ENCODE measurements at regions not wholly inside any gene's neighbourhood (a gene's known extent, or its start where the extent isn't known, plus 50 kb on each side); places are given as distances from the start of the nearest gene placed in this dataset.

- FAIRE-seq, result no peak
Measured at GRCh38 chr9:89725271-89725670, 120.5 kb downstream of the GADD45G start.

- FAIRE-seq, result no peak
Measured at GRCh38 chr9:89729954-89730530, 125.2 kb downstream of the GADD45G start.

- no peak for FAIRE-seq
Measured at GRCh38 chr9:89730715-89731114, 125.9 kb downstream of the GADD45G start.

DNA sequence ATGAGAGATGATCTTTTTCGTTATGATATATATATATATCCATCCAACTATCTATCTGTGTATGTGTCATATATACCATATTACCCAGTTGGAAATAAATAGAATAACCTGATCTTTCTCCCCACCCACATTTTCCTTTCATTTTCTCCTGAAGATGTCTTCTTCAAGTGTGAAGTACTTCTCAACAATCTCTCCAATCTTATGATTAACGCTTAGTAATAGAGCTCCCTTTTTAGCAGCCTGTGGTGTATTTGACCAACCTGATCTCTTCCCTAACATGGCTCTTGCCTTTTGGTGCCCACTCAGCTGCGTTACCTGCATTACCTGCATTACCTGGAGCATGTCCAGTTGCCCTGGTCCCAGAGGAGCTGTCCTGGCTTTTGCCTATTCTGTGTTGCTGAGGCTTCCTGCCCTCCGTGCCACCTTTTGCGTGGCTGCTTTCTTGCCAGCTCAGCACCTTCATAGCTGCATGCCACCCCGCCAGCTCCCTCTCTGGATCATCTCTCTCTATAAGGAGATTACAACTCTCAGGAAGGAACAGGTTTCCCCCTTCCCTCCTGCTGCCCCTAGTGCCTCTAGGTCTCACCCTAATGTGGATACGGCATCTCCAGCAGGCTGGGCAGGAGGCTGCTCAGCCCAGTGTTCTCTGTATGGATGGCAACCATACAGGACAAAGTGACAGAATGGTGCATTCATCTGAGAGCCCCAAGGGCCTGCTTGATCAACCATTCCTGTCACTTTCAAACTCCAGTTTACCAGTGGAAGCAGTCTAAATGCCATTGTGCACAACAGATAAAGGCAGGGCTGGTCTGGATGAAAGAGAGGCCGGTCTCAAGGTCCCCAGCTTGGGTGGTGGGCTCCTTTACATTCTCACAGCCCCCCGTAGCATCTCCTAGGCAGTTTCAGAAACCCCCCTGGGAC lies 126.7 kb downstream of the GADD45G start:
- no peak for FAIRE-seq

- no peak for FAIRE-seq
Measured at GRCh38 chr9:89732295-89732938, 127.6 kb downstream of the GADD45G start.

DNA sequence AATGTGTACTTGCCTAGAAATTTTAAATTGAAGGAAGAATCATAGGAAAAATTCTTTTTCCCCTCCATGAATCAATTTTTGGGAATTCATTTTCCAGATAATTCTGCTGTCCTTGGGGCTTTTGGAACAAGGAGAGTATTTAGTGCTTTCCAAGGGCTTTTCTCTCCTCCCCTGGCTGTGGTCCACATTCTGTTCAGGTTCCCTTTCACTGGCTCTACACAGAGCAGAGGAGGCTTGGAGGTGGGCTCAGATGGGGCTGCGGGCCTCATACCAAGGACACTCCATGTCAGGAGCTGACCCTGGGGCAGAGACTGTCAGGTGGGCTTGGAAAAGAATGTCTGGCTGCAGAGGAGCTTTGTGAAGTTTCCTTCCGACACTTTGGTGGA lies 128.1 kb downstream of the GADD45G start:
- no peak for FAIRE-seq

DNA sequence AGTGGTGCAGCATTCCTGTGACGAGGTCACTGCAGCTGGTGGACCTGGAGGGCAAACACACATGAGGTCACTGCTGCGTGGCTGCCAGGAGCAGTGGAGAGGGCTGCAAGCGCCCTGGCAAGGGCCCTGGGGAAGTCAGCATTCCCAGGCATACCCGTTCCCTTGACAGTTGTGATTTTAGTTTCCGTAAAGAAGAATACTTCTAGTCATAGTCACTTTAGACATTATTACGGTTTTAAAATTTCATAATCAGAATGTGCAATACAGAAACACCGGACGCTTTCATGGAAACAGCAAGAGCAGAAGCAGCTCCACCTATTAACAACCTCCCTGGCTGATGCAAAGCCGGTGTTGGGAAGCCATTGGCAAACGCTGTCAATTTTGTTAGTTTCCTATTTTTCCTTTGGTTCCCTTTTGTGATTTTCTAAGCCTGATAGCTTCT lies 129.8 kb downstream of the GADD45G start:
- no peak for FAIRE-seq

- FAIRE-seq, result no peak
Measured at GRCh38 chr9:89738137-89738932, 133.5 kb downstream of the GADD45G start.

DNA sequence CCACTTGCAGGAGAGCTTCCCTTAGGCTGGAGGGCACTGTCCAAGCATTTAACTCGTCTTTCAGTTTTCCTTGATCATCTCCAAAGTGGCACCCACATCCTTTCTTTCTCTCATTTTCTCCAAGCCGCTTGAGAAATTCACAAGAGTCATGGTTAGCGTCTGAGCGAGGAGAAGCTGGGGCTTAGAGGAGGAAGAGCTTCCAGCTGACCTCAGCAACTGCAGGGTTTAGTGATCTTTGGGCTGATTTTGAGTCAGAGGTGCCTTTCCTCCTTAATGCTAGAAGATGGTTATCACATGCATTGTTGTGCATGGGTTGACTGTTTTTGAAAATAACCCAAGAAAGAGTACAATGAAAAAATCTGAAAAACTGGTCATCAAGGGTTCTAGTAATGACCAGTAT lies 134.7 kb downstream of the GADD45G start:
- FAIRE-seq, result no peak

DNA sequence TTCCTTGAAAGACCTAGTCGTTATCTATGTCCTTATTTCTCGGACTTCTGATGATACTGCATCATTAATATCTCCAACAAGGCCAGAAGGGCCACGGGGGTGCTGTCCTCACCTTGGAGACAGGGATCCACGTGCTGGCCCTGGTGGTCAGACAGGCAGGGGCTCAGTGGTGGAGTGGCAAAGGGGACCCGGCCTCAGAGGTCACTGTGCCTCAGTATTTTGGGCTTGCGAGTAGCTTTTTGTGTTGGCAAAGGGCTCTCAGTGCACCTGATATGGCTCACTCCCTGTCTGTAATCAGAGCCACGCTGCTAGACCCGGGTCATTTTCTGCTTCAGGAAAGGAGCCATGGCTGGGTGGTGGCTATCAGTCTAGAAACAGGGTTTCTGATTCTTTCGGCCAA lies 135.1 kb downstream of the GADD45G start:
- FAIRE-seq, result no peak

GRCh38 chr9:89740722-89741121 lies 135.9 kb downstream of the GADD45G start:
- FAIRE-seq, result no peak

GRCh38 chr9:89742660-89743059 lies 137.8 kb downstream of the GADD45G start:
- no peak for FAIRE-seq

DNA sequence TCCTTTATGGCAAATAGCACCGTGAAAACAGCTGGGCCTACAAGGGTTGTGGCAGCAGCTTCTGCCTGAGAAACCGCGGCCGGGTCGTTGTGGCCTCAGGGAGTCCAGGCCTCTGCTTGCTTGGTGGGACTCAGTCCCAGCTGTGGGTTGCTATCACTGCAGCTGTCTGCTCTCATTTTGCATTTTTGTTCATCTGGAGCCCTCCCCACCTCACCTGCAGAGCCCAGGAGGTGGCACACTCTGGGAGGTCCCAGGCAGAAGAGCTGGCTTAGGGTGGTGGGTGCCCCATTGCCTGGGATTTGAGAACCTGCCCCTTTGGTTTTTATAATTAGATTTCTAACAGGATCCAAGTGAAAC lies 138.4 kb downstream of the GADD45G start:
- FAIRE-seq, result no peak

GRCh38 chr9:89743573-89744254 lies 138.9 kb downstream of the GADD45G start:
- no peak for FAIRE-seq

DNA sequence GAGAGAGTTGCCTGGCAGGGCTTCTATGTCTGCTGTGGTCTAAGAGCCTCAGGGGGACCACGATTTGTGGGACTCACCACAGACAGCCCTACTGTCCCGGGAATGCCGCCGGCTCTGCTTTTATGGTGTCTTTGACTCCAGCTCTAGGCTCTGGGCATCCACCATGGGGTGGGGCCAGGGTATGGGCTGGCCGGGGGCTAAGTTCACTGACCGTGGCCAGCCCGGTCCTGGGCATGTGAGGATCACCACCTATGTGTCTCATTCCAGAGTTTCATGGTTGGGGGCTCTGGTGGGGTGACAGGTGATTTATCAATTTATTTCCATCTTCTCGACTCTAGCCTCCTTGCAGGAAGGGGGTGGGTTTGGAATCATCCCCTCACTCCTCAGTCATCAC lies 139.4 kb downstream of the GADD45G start:
- FAIRE-seq, result no peak

DNA sequence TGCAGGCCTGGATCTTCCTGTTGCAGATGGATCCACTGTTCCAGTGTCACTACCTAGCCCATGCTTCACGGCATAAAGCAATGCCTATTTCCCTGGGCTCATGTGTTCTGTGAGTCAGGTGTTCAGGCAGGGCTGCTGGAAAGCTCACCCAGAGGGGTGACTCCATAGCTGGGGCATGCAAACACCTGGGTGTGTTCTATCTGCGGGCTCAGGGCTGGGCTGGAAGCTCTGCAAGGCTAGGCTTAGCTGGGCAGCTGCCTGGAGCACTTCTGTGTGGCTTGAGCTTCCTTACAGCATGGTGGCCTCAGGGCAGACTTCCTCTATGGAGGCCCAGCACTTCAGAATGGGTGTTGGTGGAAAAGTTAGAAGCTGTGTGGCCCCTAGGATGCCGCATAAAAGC lies 139.9 kb downstream of the GADD45G start:
- no peak for FAIRE-seq

- no peak for FAIRE-seq
Measured at GRCh38 chr9:89745601-89746376, 141.0 kb downstream of the GADD45G start.

- no peak for FAIRE-seq
Measured at GRCh38 chr9:89746385-89747116, 141.7 kb downstream of the GADD45G start.

DNA sequence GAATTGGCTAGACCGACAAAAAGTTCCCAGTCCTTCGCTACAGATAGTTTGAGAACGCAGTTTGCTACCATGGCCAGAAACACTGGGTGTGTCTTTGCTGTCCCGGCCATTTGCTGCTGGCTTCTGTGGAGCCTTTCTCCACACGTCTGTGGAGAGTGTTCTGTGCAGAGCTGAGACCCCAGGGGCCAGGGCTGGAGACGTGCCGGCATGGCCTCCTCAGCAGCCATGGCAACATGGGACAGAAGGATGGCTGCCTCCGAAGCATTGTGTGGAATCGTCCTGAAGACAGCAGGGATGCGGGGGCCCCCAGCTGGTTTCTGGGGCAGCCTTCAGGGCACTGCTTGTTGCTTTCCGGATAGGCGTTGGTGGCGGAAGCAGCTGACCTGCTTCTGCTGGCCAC lies 142.8 kb downstream of the GADD45G start:
- no peak for FAIRE-seq

DNA sequence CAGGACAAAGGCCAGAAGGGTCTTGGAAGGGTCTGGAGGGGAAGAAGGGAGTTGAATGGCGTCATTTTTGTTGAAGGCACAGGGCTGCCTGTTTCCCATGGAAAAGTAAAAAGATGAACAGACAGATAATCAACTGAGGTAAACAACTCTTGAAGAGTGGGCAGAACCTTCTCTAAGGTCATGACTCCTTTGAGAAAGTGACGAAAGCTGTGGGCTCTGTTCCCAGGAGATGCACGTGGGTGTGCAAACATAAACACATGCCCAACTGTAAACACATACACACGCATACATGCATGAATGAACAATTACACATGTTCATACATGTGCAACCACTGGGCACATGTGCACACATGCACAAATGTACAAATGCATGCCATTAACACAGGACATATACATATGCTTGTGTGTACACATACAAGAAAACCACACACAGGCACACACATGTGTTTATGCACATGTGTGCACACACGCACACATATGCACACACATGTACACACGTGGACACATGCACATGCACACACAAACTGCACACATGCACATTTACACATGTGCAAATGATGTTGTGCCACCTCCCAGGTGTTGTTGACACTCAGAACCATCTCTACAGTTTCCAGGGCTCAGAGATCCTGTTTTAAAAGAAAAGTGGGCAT lies 143.3 kb downstream of the GADD45G start:
- no peak for FAIRE-seq
